GM23248 (cell line): ENCODE measurements at regions not wholly inside any gene's neighbourhood (a gene's known extent, or its start where the extent isn't known, plus 50 kb on each side); places are given as distances from the start of the nearest gene placed in this dataset.

ENCODE experiments used
- DNase-seq: peaks from one replicate; pipeline ENCODE4 v3.0.0-alpha.2; 2015
- H2AFZ ChIP-seq: fragments of 200-600 bp; sonication (generic); 2 replicates; pipeline ENCODE4 v1.6.1; 2016; ENCODE audit warnings: antibody characterized with exemption
- H3F3A ChIP-seq: fragments of 200-600 bp; sonication (generic); 2 replicates; pipeline ENCODE4 v1.6.1; 2016; ENCODE audit warnings: mild to moderate bottlenecking, antibody characterized with exemption, mixed run types; ENCODE audit not compliant: insufficient read depth
- H3K27ac ChIP-seq: fragments of 200-600 bp; sonication (generic); 2 replicates; pipeline ENCODE4 v1.5.1; 2016; ENCODE audit warnings: mild to moderate bottlenecking
- H3K27me3 ChIP-seq: fragments of 200-600 bp; sonication (generic); replicated peaks from 2 replicates; pipeline ENCODE4 v1.6.1; 2016; ENCODE audit warnings: mild to moderate bottlenecking; ENCODE audit not compliant: insufficient read depth
- H3K36me3 ChIP-seq: fragments of 200-600 bp; sonication (generic); 2 replicates; pipeline ENCODE4 v1.6.1; 2016; ENCODE audit warnings: low read depth, mild to moderate bottlenecking
- H3K4me1 ChIP-seq: fragments of 200-600 bp; sonication (generic); 2 replicates; pipeline ENCODE4 v1.6.1; 2016; ENCODE audit warnings: mild to moderate bottlenecking; ENCODE audit not compliant: insufficient read depth
- H3K4me2 ChIP-seq: fragments of 200-600 bp; sonication (generic); one replicate; pipeline ENCODE4 v1.6.1; 2016; ENCODE audit warnings: mild to moderate bottlenecking; ENCODE audit not compliant: unreplicated experiment
- H3K4me3 ChIP-seq: fragments of 200-600 bp; sonication (generic); 2 replicates; pipeline ENCODE4 v1.5.1; 2016; ENCODE audit warnings: mild to moderate bottlenecking
- H3K79me2 ChIP-seq: fragments of 200-600 bp; sonication (generic); 2 replicates; pipeline ENCODE4 v1.6.1; 2016; ENCODE audit warnings: mild to moderate bottlenecking; ENCODE audit not compliant: insufficient read depth
- H3K9ac ChIP-seq: fragments of 200-600 bp; sonication (generic); 2 replicates; pipeline ENCODE4 v1.6.1; 2016; ENCODE audit warnings: mild to moderate bottlenecking
- H3K9me2 ChIP-seq: fragments of 200-600 bp; sonication (generic); 2 replicates; pipeline ENCODE4 v1.6.1; 2016; ENCODE audit warnings: mixed run types, mild to moderate bottlenecking, moderate library complexity; ENCODE audit not compliant: insufficient read depth
- H3K9me3 ChIP-seq: fragments of 200-600 bp; sonication (generic); one replicate; pipeline ENCODE4 v1.6.1; 2017; ENCODE audit warnings: low read depth
- H4K20me1 ChIP-seq: fragments of 200-600 bp; sonication (generic); 2 replicates; pipeline ENCODE4 v1.6.0; 2016; ENCODE audit not compliant: insufficient read depth
- EZH2 ChIP-seq: fragments of 200-600 bp; sonication (generic); IDR thresholded peaks from 2 replicates; pipeline ENCODE4 v1.6.1; 2018; ENCODE audit warnings: antibody characterized with exemption, mild to moderate bottlenecking; ENCODE audit not compliant: insufficient read depth, poor library complexity, severe bottlenecking
- EZH2phosphoT487 ChIP-seq: fragments of 200-600 bp; sonication (generic); IDR thresholded peaks from 2 replicates; pipeline ENCODE4 v1.6.1; 2018; ENCODE audit warnings: antibody characterized with exemption, moderate library complexity, mild to moderate bottlenecking, low read depth; ENCODE audit not compliant: insufficient read depth
- WGBS, 2 experiments: methylation state at CpG; one replicate each; pipeline ENCODE4 v1.1.6; 2015 to 2017; ENCODE audit warnings: low lambda C conversion rate in 2 of 2, low coverage in 1 of 2; ENCODE audit errors: missing lambda C conversion rate in 2 of 2; 5-methylcytosine and 5-hydroxymethylcytosine counted together
- in situ Hi-C: fragments of 300-500 bp; cut with MboI; formaldehyde crosslinking; loops from 2 replicates; pipeline ENCODE4 v1.15.0; 2020

- Histone ChIP-seq H3K9me2 (no peaks in the 10 kb centered on the region), H3K27me3 (0 out of 2 replicates have a peak, but pooled peaks cover 7% of the 10 kb centered on the region), H4K20me1 (no peaks in the 10 kb centered on the region), H2AFZ (no peak overlapping the region), H3K27ac (no peak overlapping the region), H3K36me3 (no peaks in the 10 kb centered on the region), H3K4me2 (no peak overlapping the region), H3K9me3 (no peaks in the 10 kb centered on the region), H3K4me3 (no peak overlapping the region), H3K9ac (no peak overlapping the region), H3K79me2 (no peaks in the 10 kb centered on the region), H3F3A (no peaks in the 10 kb centered on the region), H3K4me1 (no peaks in the 10 kb centered on the region)
- TF ChIP-seq EZH2, result no peak
- no peak for TF ChIP-seq EZH2phosphoT487
- DNase-seq, result no peak
- in situ Hi-C loops, result no loop called here
- 61 to 62% methylated on average over 7 of the region's 7 CpGs for WGBS, 2 experiments
Observed at GRCh38 chr17:33778505-33779233, 476.4 kb upstream of the CCL2 start.

- H3K9ac ChIP-seq, result no peak overlapping the region
- H3K27me3 ChIP-seq, result 0 out of 2 replicates have a peak, but pooled peaks cover 7% of the 10 kb centered on the region
- H3K27ac ChIP-seq, result no peak overlapping the region
- no peaks in the 10 kb centered on the region for H3K4me1 ChIP-seq
- H4K20me1 ChIP-seq, result no peaks in the 10 kb centered on the region
- H3K36me3 ChIP-seq, result no peaks in the 10 kb centered on the region
- peak; percentile 70 for DNase-seq
- H2AFZ ChIP-seq, result no peak overlapping the region
- no peak overlapping the region for H3K4me3 ChIP-seq
- H3K9me3 ChIP-seq, result no peaks in the 10 kb centered on the region
- H3K9me2 ChIP-seq, result no peaks in the 10 kb centered on the region
- TF ChIP-seq EZH2, result no peak
- no peak for TF ChIP-seq EZH2phosphoT487
- H3K4me2 ChIP-seq, result no peak overlapping the region
- no peaks in the 10 kb centered on the region for H3F3A ChIP-seq
- no peaks in the 10 kb centered on the region for H3K79me2 ChIP-seq
- WGBS, 2 experiments, result 1% methylated on average over 5 of the region's 5 CpGs
- in situ Hi-C loops, result no loop called here
Observed at GRCh38 chr17:33779234-33779591, 475.9 kb upstream of the CCL2 start.

GRCh38 chr17:33785281-33785680 is 469.8 kb upstream of the CCL2 start:
- TF ChIP-seq EZH2phosphoT487 (no peak), EZH2 (no peak)
- Histone ChIP-seq H3K9ac (no peak overlapping the region), H3F3A (no peaks in the 10 kb centered on the region), H3K4me2 (no peak overlapping the region), H3K27ac (no peak overlapping the region), H3K27me3 (0 out of 2 replicates have a peak, but pooled peaks cover 7% of the 10 kb centered on the region), H2AFZ (no peak overlapping the region), H4K20me1 (no peaks in the 10 kb centered on the region), H3K79me2 (no peaks in the 10 kb centered on the region), H3K4me1 (no peaks in the 10 kb centered on the region), H3K4me3 (no peak overlapping the region), H3K9me2 (no peaks in the 10 kb centered on the region), H3K9me3 (no peaks in the 10 kb centered on the region), H3K36me3 (no peaks in the 10 kb centered on the region)
- DNase-seq, result no peak
- in situ Hi-C loops, result loop anchor here (10.0 kb wide), 1 partner anchor 380 kb away; no protein-coding TSS in a partner anchor

GRCh38 chr17:33786478-33786877 is 468.6 kb upstream of the CCL2 start:
- Histone ChIP-seq H3K36me3 (no peaks in the 10 kb centered on the region), H3F3A (no peaks in the 10 kb centered on the region), H3K9me3 (no peaks in the 10 kb centered on the region), H3K79me2 (no peaks in the 10 kb centered on the region), H2AFZ (no peak overlapping the region), H3K9me2 (no peaks in the 10 kb centered on the region), H3K4me3 (no peak overlapping the region), H3K27me3 (0 out of 2 replicates have a peak, but pooled peaks cover 6% of the 10 kb centered on the region), H3K9ac (no peak overlapping the region), H4K20me1 (no peaks in the 10 kb centered on the region), H3K4me2 (no peak overlapping the region), H3K27ac (no peak overlapping the region), H3K4me1 (no peaks in the 10 kb centered on the region)
- no peak for TF ChIP-seq EZH2phosphoT487
- TF ChIP-seq EZH2, result no peak
- DNase-seq, result no peak
- in situ Hi-C loops, result loop anchor here (10.0 kb wide), 1 partner anchor 378 kb away; no protein-coding TSS in a partner anchor
- WGBS, 2 experiments, result 3 to 18% methylated on average over 1 of the region's 1 CpG
